ENCODE measurements at regions not wholly inside any gene's neighbourhood (a gene's known extent, or its start where the extent isn't known, plus 50 kb on each side); places are given as distances from the start of the nearest gene placed in this dataset.

GRCh38 chr10:65751896-65752295 is 1173.9 kb upstream of the LRRTM3 start:
- Mint-ChIP-seq H3K4me3 (no peak overlapping the region), H3K4me1 (no peaks in the 10 kb centered on the region), H3K27me3 (ENCODE audit: low read depth) (no peaks in the 10 kb centered on the region), H3K9me3 (peaks cover 3% of the 10 kb centered on the region), H3K27ac (no peak overlapping the region), H3K36me3 (no peaks in the 10 kb centered on the region)
- TF ChIP-seq CTCF (IDR thresholded peaks at IDR 0.05; ENCODE audit: unreplicated experiment) = no peak
- no peak for DNase-seq (ENCODE audit: low spot score in 2 of 2, unreplicated experiment in 2 of 2)

GRCh38 chr10:65753532-65753931 is 1172.3 kb upstream of the LRRTM3 start:
- Mint-ChIP-seq H3K27me3 (ENCODE audit: low read depth) (no peaks in the 10 kb centered on the region), H3K4me1 (peaks cover 3% of the 10 kb centered on the region), H3K36me3 (no peaks in the 10 kb centered on the region), H3K27ac (no peak overlapping the region), H3K4me3 (no peak overlapping the region), H3K9me3 (peaks cover 3% of the 10 kb centered on the region)
- DNase-seq (ENCODE audit: low spot score in 2 of 2, unreplicated experiment in 2 of 2) = no peak
- TF ChIP-seq CTCF (IDR thresholded peaks at IDR 0.05; ENCODE audit: unreplicated experiment) = no peak

GRCh38 chr10:65754112-65754511 is 1171.7 kb upstream of the LRRTM3 start:
- Mint-ChIP-seq H3K36me3 (no peaks in the 10 kb centered on the region), H3K4me3 (no peak overlapping the region), H3K9me3 (peaks cover 3% of the 10 kb centered on the region)

GRCh38 chr10:65762311-65762710 is 1163.5 kb upstream of the LRRTM3 start:
- Mint-ChIP-seq H3K4me3 (no peak overlapping the region), H3K9me3 (peaks cover 6% of the 10 kb centered on the region), H3K4me1 (peaks cover 3% of the 10 kb centered on the region), H3K27me3 (ENCODE audit: low read depth) (no peaks in the 10 kb centered on the region), H3K27ac (no peak overlapping the region), H3K36me3 (no peaks in the 10 kb centered on the region)
- TF ChIP-seq CTCF (IDR thresholded peaks at IDR 0.05; ENCODE audit: unreplicated experiment) = no peak
- DNase-seq (ENCODE audit: low spot score in 2 of 2, unreplicated experiment in 2 of 2) = no peak

More at GRCh38 chr10:65754112-65754511, 1171.7 kb upstream of the LRRTM3 start:
- peaks cover 3% of the 10 kb centered on the region for H3K4me1 Mint-ChIP-seq
- no peak overlapping the region for H3K27ac Mint-ChIP-seq
- TF ChIP-seq CTCF (IDR thresholded peaks at IDR 0.05; ENCODE audit: unreplicated experiment) = no peak
- H3K27me3 Mint-ChIP-seq (ENCODE audit: low read depth) = no peaks in the 10 kb centered on the region
- DNase-seq (ENCODE audit: low spot score in 2 of 2, unreplicated experiment in 2 of 2) = no peak

- DNase-seq (ENCODE audit: low spot score in 2 of 2, unreplicated experiment in 2 of 2) = no peak
- Mint-ChIP-seq H3K4me1 (no peaks in the 10 kb centered on the region), H3K4me3 (no peak overlapping the region), H3K27me3 (ENCODE audit: low read depth) (no peaks in the 10 kb centered on the region), H3K36me3 (no peaks in the 10 kb centered on the region), H3K27ac (no peak overlapping the region), H3K9me3 (peaks cover 6% of the 10 kb centered on the region)
- no peak for TF ChIP-seq CTCF (IDR thresholded peaks at IDR 0.05; ENCODE audit: unreplicated experiment)
These were observed 1160.8 kb upstream of the LRRTM3 start for GRCh38 chr10:65765006-65765541.

GRCh38 chr10:65769828-65770227 is 1156.0 kb upstream of the LRRTM3 start:
- no peaks in the 10 kb centered on the region for H3K27me3 Mint-ChIP-seq (ENCODE audit: low read depth)
- no peak overlapping the region for H3K4me3 Mint-ChIP-seq
- peaks cover 7% of the 10 kb centered on the region for H3K36me3 Mint-ChIP-seq
- DNase-seq (ENCODE audit: low spot score in 2 of 2, unreplicated experiment in 2 of 2) = no peak
- no peaks in the 10 kb centered on the region for H3K4me1 Mint-ChIP-seq
- peaks cover 3% of the 10 kb centered on the region for H3K9me3 Mint-ChIP-seq
- no peak overlapping the region for H3K27ac Mint-ChIP-seq
- TF ChIP-seq CTCF (IDR thresholded peaks at IDR 0.05; ENCODE audit: unreplicated experiment) = no peak

Data from mesothelial cell of epicardium (in vitro differentiated cells).